CD4-positive, alpha-beta memory T cell (primary cell): ENCODE measurements at regions not wholly inside any gene's neighbourhood (a gene's known extent, or its start where the extent isn't known, plus 50 kb on each side); places are given as distances from the start of the nearest gene placed in this dataset.
"Not testable (repeated sequence)": the region's sequence is repeated elsewhere in the genome, so short reads cannot be mapped to it uniquely, and the experiment has no call there.

Experiments used
- CTCF ChIA-PET: fragments of 350-600 bp; sonication (Branson Sonifier 250); formaldehyde crosslinking; loops from one replicate; lab custom pipeline; 2021; ENCODE audit warnings: inconsistent platforms; ENCODE audit not compliant: partially characterized antibody; lab: Charles Lee
- POLR2A ChIA-PET: fragments of 350-600 bp; sonication (Branson Sonifier 250); formaldehyde crosslinking; loops from one replicate; lab custom pipeline; 2021; ENCODE audit not compliant: partially characterized antibody; lab: Charles Lee
- DNase-seq, 5 donors: peaks; one replicate each; pipeline versions ENCODE4 v3.0.0 to v3.0.0-alpha.2; 2020 to 2022; ENCODE audit warnings: mixed read lengths in 1 of 5
- H3K27ac ChIP-seq: one replicate; pipeline ENCODE4 v1.7.0; 2013; ENCODE audit warnings: low read depth, low read length
- H3K27me3 ChIP-seq: 2 replicates; pipeline ENCODE4 v1.7.0; 2013; ENCODE audit warnings: mild to moderate bottlenecking, low read length, moderate library complexity; ENCODE audit not compliant: insufficient read depth
- H3K36me3 ChIP-seq: 2 replicates; pipeline ENCODE4 v1.7.0; 2013; ENCODE audit warnings: mild to moderate bottlenecking, low read length, moderate library complexity; ENCODE audit not compliant: insufficient read depth
- H3K4me1 ChIP-seq: 2 replicates; pipeline ENCODE4 v1.7.0; 2013; ENCODE audit warnings: mild to moderate bottlenecking, low read length, moderate library complexity; ENCODE audit not compliant: insufficient read depth
- H3K4me3 ChIP-seq, 2 donors: one replicate each; pipeline ENCODE4 v1.7.0; 2013; ENCODE audit warnings: low read length in 2 of 2, mild to moderate bottlenecking in 1 of 2
- H3K9me3 ChIP-seq, 2 donors: one replicate each; pipeline ENCODE4 v1.7.0; 2013; ENCODE audit warnings: low read length in 2 of 2, control low read depth in 1 of 2; ENCODE audit not compliant: control insufficient read depth in 1 of 2
- H3K27ac Mint-ChIP-seq, 7 donors: one replicate each; pipeline ENCODE4 v1.8.0; 2020 to 2021; ENCODE audit warnings: mixed read lengths in 7 of 7, mild to moderate bottlenecking in 6 of 7, inconsistent platforms in 3 of 7, moderate library complexity in 3 of 7
- H3K27me3 Mint-ChIP-seq, 2 donors: one replicate each; pipeline ENCODE4 v1.8.0; 2020 to 2021; ENCODE audit warnings: mixed read lengths in 2 of 2
- H3K36me3 Mint-ChIP-seq, 2 donors: one replicate each; pipeline ENCODE4 v1.8.0; 2020 to 2021; ENCODE audit warnings: mixed read lengths in 2 of 2, inconsistent platforms in 1 of 2, mild to moderate bottlenecking in 1 of 2
- H3K4me1 Mint-ChIP-seq, 4 donors: one replicate each; pipeline ENCODE4 v1.8.0; 2020 to 2021; ENCODE audit warnings: mixed read lengths in 4 of 4, mild to moderate bottlenecking in 1 of 4
- H3K4me3 Mint-ChIP-seq, 8 donors: one replicate each; pipeline ENCODE4 v1.8.0; 2020 to 2021; ENCODE audit warnings: mixed read lengths in 8 of 8, mild to moderate bottlenecking in 7 of 8, moderate library complexity in 6 of 8, inconsistent platforms in 3 of 8
- H3K9me3 Mint-ChIP-seq, 8 donors: one replicate each; pipeline ENCODE4 v1.8.0; 2020 to 2021; ENCODE audit warnings: mixed read lengths in 8 of 8, mild to moderate bottlenecking in 5 of 8, inconsistent platforms in 3 of 8, moderate library complexity in 1 of 8
- intact Hi-C: fragments of 100-400 bp; cut with micrococcal nuclease; formaldehyde crosslinking; loops from one replicate; pipeline ENCODE4 v1.15.1; 2023

GRCh38 chr7:149958880-149959279 lies 85.1 kb downstream of the ATP6V0E2 start:
- H3K36me3 Mint-ChIP-seq, intact Hi-C loops, CTCF ChIA-PET, H3K27ac Mint-ChIP-seq, H3K4me3 ChIP-seq, POLR2A ChIA-PET, H3K4me1 ChIP-seq, H3K27ac ChIP-seq, H3K36me3 ChIP-seq, DNase-seq, H3K4me3 Mint-ChIP-seq, H3K27me3 ChIP-seq, H3K27me3 Mint-ChIP-seq: not testable (repeated sequence)
- H3K9me3 ChIP-seq = peaks cover 0 to 14% of the 10 kb centered on the region in 2 donors
- H3K4me1 Mint-ChIP-seq = peaks cover 5 to 35% (median 13%) of the 10 kb centered on the region in 4 donors
- peaks cover 5 to 29% (median 20%) of the 10 kb centered on the region in 8 donors for H3K9me3 Mint-ChIP-seq

GRCh38 chr7:149960863-149961262 lies 87.1 kb downstream of the ATP6V0E2 start:
- intact Hi-C loops, H3K36me3 Mint-ChIP-seq: not testable (repeated sequence)
- peak overlapping the region; percentile 53 to 94 (median 83) for H3K27ac Mint-ChIP-seq

GRCh38 chr7:149961878-149962277 lies 88.1 kb downstream of the ATP6V0E2 start:
- H3K36me3 Mint-ChIP-seq, POLR2A ChIA-PET, CTCF ChIA-PET: not testable (repeated sequence)

More at GRCh38 chr7:149960863-149961262, 87.1 kb downstream of the ATP6V0E2 start:
- H3K4me1 ChIP-seq, H3K27me3 ChIP-seq, POLR2A ChIA-PET, H3K36me3 ChIP-seq, H3K4me3 ChIP-seq, H3K27ac ChIP-seq, H3K27me3 Mint-ChIP-seq, CTCF ChIA-PET: not testable (repeated sequence)
- Mint-ChIP-seq H3K4me1 (peaks cover 5 to 35% (median 13%) of the 10 kb centered on the region in 4 donors), H3K4me3 (peak overlapping the region in 5 of 8 donors; percentile 17 to 54 (median 40)), H3K9me3 (peaks cover 5 to 29% (median 20%) of the 10 kb centered on the region in 8 donors)
- peaks cover 0 to 14% of the 10 kb centered on the region in 2 donors for H3K9me3 ChIP-seq
- DNase-seq = peak in 4 of 5 donors; percentile 8 to 41 (median 30)

GRCh38 chr7:149962685-149963319 lies 89.0 kb downstream of the ATP6V0E2 start:
- Mint-ChIP-seq H3K9me3 (peaks cover 4 to 29% (median 20%) of the 10 kb centered on the region in 8 donors), H3K27ac (peak overlapping the region in 5 of 7 donors; percentile 21 to 78 (median 51)), H3K4me3 (peak overlapping the region in 1 of 8 donors; percentile 31), H3K4me1 (peaks cover 5 to 35% (median 13%) of the 10 kb centered on the region in 4 donors)
- H3K36me3 ChIP-seq, H3K36me3 Mint-ChIP-seq, H3K27me3 ChIP-seq, DNase-seq, H3K27me3 Mint-ChIP-seq, H3K4me1 ChIP-seq, H3K4me3 ChIP-seq, POLR2A ChIA-PET, CTCF ChIA-PET, intact Hi-C loops, H3K27ac ChIP-seq: not testable (repeated sequence)
- H3K9me3 ChIP-seq = peaks cover 0 to 14% of the 10 kb centered on the region in 2 donors

More at GRCh38 chr7:149961878-149962277, 88.1 kb downstream of the ATP6V0E2 start:
- H3K27ac ChIP-seq, intact Hi-C loops, H3K27me3 ChIP-seq, H3K4me1 ChIP-seq, H3K36me3 ChIP-seq, H3K4me3 ChIP-seq, H3K27me3 Mint-ChIP-seq: not testable (repeated sequence)
- Mint-ChIP-seq H3K9me3 (peaks cover 5 to 29% (median 20%) of the 10 kb centered on the region in 8 donors), H3K27ac (peak overlapping the region in 6 of 7 donors; percentile 56 to 87 (median 74)), H3K4me3 (peak overlapping the region in 1 of 8 donors; percentile 17), H3K4me1 (peaks cover 5 to 35% (median 13%) of the 10 kb centered on the region in 4 donors)
- DNase-seq = peak; percentile 18 to 49 (median 33)
- peaks cover 0 to 14% of the 10 kb centered on the region in 2 donors for H3K9me3 ChIP-seq

GRCh38 chr7:149963985-149964384 lies 90.2 kb downstream of the ATP6V0E2 start:
- H3K36me3 ChIP-seq, H3K27me3 Mint-ChIP-seq, H3K27ac Mint-ChIP-seq, H3K4me3 Mint-ChIP-seq, CTCF ChIA-PET, H3K27ac ChIP-seq, H3K4me3 ChIP-seq, H3K36me3 Mint-ChIP-seq, H3K4me1 ChIP-seq, intact Hi-C loops, DNase-seq, POLR2A ChIA-PET, H3K27me3 ChIP-seq: not testable (repeated sequence)
- peaks cover 5 to 35% (median 13%) of the 10 kb centered on the region in 4 donors for H3K4me1 Mint-ChIP-seq
- H3K9me3 Mint-ChIP-seq = peaks cover 4 to 29% (median 20%) of the 10 kb centered on the region in 8 donors
- peaks cover 0 to 14% of the 10 kb centered on the region in 2 donors for H3K9me3 ChIP-seq

GRCh38 chr7:149966444-149966843 lies 92.7 kb downstream of the ATP6V0E2 start:
- intact Hi-C loops, H3K27ac ChIP-seq, H3K36me3 Mint-ChIP-seq, H3K27me3 Mint-ChIP-seq, POLR2A ChIA-PET, H3K36me3 ChIP-seq, H3K9me3 ChIP-seq, H3K4me3 ChIP-seq, DNase-seq, H3K4me1 ChIP-seq, H3K27me3 ChIP-seq, H3K27ac Mint-ChIP-seq, H3K4me3 Mint-ChIP-seq: not testable (repeated sequence)
- H3K9me3 Mint-ChIP-seq = peaks cover 0 to 15% (median 10%) of the 10 kb centered on the region in 8 donors
- peaks cover 2 to 22% (median 4%) of the 10 kb centered on the region in 4 donors for H3K4me1 Mint-ChIP-seq
- CTCF ChIA-PET = interaction anchor here (0.6 kb wide), 1 partner anchor 997 kb away, joined by 5 read pairs; no protein-coding TSS in a partner anchor

GRCh38 chr7:149972977-149973376 lies 99.2 kb downstream of the ATP6V0E2 start:
- H3K9me3 ChIP-seq, H3K27me3 Mint-ChIP-seq, H3K27ac ChIP-seq, H3K36me3 Mint-ChIP-seq, DNase-seq, H3K36me3 ChIP-seq, H3K4me3 ChIP-seq, intact Hi-C loops, H3K9me3 Mint-ChIP-seq, H3K4me1 ChIP-seq, H3K4me3 Mint-ChIP-seq, H3K27ac Mint-ChIP-seq, H3K27me3 ChIP-seq, H3K4me1 Mint-ChIP-seq, CTCF ChIA-PET, POLR2A ChIA-PET: not testable (repeated sequence)
